22Rv1 (cell line): ENCODE measurements at regions not wholly inside any gene's neighbourhood (a gene's known extent, or its start where the extent isn't known, plus 50 kb on each side); places are given as distances from the start of the nearest gene placed in this dataset.

Experiments used
- CTCF ChIP-seq: fragments of 450-650 bp; IDR thresholded peaks from 2 replicates; pipeline ENCODE4 v1.5.1; 2017; ENCODE audit warnings: mild to moderate bottlenecking
- ZFX ChIP-seq: fragments of 450-650 bp; IDR thresholded peaks from 2 replicates; pipeline ENCODE4 v1.6.1; 2017; ENCODE audit warnings: antibody characterized with exemption, borderline replicate concordance

GRCh38 chr22:22099194-22099486 lies 116.6 kb upstream of the TOP3B start:
- TF ChIP-seq CTCF (no peak), ZFX (no peak)
